GM19025 (cell line): ENCODE measurements at regions not wholly inside any gene's neighbourhood (a gene's known extent, or its start where the extent isn't known, plus 50 kb on each side); places are given as distances from the start of the nearest gene placed in this dataset.
"Not testable (repeated sequence)": the region's sequence is repeated elsewhere in the genome, so short reads cannot be mapped to it uniquely, and the experiment has no call there.

Experiments
- ATAC-seq: cut with Tn5 transposase; IDR thresholded peaks from one replicate; pipeline ENCODE4 v1.9.1; 2021; ENCODE audit warnings: mild to moderate bottlenecking, low read depth, moderate library complexity; ENCODE audit not compliant: unreplicated experiment

GRCh38 chr6:84905823-84906222, 141.4 kb upstream of the TBX18 start:
- no peak for ATAC-seq

DNA sequence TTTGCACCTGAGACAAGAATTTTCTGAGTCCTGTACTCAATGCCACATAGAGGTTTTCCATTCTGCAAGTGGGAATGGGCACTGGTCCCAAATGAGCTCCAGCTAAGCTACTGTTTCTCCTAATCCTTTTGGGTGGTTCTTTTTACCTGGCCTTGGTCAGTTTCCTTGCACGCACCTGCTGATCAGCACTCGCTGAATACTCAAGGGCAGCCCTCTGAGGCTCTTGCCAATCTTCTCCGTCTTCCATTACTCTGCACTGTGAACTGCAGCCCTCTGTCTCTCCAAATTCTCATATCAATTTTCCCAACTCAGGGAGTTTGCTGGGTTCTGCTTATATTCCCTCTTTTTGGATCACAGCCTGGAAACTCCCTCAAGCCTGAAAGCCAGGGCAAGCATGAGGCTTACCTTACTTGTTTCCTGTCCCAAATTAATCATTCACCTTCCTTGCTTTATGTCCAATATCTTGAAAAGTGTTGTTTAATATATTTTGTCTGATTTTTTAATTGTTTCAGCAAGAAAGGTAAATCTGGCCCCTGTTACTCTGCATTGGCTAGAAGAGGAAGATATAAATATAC, 138.0 kb upstream of the TBX18 start:
- no peak for ATAC-seq

- ATAC-seq, result no peak
These were observed 133.7 kb upstream of the TBX18 start for GRCh38 chr6:84897988-84898594.

DNA sequence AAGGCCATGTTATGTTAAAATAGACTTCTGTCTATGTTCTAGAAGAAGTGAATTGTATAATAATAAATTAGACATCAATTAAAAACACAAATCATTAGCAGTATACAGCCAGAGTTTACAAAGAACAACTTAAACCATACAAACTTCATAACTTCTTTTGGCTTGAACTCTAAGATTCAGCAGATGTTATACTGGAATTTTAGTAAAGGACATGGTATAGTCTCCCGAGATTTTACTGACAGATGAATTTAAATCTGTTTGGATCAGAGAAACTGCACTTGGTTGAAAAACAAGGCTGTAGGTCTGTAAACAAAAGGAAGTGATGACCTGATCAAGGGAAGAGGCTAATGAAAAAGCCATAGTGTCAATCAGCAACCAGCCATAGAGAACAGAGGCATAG, 132.6 kb upstream of the TBX18 start:
- no peak for ATAC-seq

GRCh38 chr6:84892671-84893070, 128.3 kb upstream of the TBX18 start:
- no peak for ATAC-seq

GRCh38 chr6:84882768-84883766, 118.7 kb upstream of the TBX18 start:
- ATAC-seq, result no peak

DNA sequence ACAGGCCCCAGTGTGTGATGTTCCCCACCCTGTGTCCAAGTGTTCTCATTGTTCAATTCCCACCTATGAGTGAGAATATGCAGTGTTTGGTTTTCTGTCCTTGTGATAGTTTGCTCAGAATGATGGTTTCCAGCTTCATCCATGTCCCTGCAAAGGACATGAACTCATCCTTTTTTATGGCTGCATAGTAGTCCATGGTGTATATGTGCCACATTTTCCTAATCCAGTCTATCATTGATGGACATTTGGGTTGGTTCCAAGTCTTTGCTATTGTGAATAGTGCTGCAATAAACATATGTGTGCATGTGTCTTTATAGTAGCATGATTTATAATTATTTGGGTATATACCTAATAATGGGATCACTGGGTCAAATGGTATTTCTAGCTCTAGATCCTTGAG, 115.0 kb upstream of the TBX18 start:
- not testable (repeated sequence) for ATAC-seq

- no peak for ATAC-seq
These were observed 113.3 kb upstream of the TBX18 start for GRCh38 chr6:84877515-84878210.

DNA sequence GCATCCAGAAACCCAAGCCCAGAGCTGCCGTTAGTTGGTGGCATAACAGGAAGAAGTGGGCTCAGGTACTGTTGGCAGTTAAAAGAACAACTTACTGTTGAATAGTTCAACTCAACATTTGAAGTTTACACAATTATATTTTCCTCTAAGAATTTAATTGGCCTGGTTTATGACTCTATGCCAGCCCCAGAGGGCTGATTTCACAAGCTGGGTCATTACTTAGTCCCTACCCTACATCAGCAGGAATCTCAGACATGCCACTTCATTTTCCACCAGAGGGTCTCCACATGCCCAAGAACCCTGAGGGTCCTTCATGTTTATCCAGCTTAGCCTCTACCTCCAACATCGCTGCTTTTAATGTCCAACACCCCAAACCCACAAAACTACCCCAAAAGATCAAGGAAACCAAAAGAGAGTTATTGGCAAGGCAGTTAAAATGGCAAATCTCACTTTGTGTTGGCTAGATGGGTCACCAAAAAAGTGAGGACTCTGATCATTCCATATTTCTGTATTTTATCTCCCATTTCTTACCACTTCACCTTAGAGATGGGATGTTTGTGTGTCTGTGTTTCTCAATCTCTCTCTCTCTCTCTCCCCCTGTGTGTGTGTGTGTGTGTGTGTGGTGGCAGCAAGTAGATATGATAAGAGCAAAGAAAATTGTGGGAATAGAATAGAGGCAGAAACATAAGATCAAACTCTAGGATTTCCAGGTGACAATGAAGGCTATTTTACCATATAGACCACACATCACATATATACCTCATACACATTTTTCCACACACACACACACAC, 112.5 kb upstream of the TBX18 start:
- no peak for ATAC-seq

GRCh38 chr6:84872996-84873723, 108.8 kb upstream of the TBX18 start:
- ATAC-seq, result no peak

DNA sequence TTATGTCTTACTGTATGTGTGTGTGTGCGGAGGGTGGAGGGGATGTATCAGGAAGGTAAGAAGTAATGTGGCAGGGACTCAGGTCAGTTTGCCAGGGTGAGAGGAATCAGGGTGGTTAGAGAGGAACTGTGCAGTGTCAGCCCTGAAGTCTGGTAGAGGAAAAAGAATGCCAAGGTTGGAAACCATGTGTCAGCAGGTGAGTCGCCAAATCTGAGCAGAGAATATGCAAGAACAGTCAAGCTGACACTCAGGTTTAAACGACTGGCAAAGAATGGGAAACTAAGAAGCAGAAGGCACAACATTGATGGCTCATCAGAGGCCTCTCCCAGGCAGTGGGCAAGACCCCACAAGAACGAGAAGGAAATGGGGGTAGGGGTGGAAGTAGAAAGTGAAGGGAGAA, 107.5 kb upstream of the TBX18 start:
- no peak for ATAC-seq

- no peak for ATAC-seq
These were observed 106.3 kb upstream of the TBX18 start for GRCh38 chr6:84870672-84871071.

GRCh38 chr6:84868149-84868548, 103.8 kb upstream of the TBX18 start:
- no peak for ATAC-seq

DNA sequence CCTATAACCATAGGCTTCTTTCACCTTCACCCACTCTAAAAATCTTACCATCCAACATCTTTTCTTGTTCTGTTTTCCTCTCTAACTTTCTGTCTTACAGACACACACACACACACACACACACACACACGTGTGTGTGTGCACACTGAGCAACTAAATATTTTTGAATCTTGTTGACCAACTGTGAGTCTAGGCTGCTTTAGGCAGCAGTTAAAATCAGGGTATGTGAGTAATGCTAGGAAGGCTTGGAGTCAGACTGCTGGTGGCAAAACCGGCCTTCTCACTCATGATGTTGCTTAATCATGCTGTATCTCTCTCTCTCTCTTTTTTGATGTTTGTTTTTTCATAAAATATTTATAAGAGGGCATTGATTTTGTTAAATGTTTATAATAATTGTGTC, 103.1 kb upstream of the TBX18 start:
- ATAC-seq, result no peak

- ATAC-seq, result no peak
These were observed 102.3 kb upstream of the TBX18 start for GRCh38 chr6:84866715-84867114.

GRCh38 chr6:84865372-84865771, 101.0 kb upstream of the TBX18 start:
- ATAC-seq, result not testable (repeated sequence)

DNA sequence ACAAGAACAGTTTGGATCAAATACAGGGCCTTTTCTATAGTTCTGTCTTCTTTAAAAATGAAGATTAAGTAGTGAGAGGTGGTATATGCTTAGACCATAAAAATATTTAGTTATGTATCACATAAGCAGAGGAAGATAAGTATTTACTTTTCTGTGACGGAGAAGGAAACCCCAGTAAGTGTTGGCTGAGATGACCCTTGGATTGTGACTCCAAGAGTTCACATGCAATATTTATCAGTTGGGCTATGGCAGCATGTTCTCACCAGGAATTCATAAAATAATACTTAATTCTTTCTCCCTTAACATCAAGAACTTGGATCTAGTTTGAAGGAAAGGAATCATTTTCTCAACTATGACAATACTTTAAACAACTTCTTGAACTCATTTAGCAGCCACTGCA, 98.4 kb upstream of the TBX18 start:
- ATAC-seq, result no peak

DNA sequence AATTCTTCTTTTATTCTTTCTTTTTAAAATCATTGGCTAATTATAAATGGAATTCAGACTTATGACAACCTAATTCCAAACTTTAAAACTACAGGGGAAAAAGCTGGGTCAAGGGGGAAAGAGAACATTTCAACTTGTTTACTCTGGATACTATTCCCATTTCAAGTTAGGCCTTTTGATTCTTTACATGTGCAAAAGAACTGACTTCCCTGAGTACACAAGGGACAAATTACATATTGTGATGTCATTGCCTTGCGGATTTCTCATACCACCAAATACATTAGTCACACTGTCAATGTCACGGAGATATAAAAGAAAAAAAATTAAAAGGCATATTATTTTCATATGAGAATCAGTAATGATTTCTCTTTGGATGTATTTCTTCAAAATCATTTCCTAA, 96.5 kb upstream of the TBX18 start:
- no peak for ATAC-seq

- no peak for ATAC-seq
These were observed 96.1 kb upstream of the TBX18 start for GRCh38 chr6:84860509-84860908.
